Suprapubic skin (tissue), 4 donors: ENCODE measurements at regions not wholly inside any gene's neighbourhood (a gene's known extent, or its start where the extent isn't known, plus 50 kb on each side); places are given as distances from the start of the nearest gene placed in this dataset.

Experiments
- EP300 ChIP-seq: sonication (generic); formaldehyde crosslinking; IDR thresholded peaks from one replicate; pipeline ENCODE4 v1.6.1; 2017; ENCODE audit warnings: antibody characterized with exemption
- POLR2AphosphoS5 ChIP-seq, 3 donors: sonication (generic); formaldehyde crosslinking; IDR thresholded peaks; one replicate each; pipeline ENCODE4 v1.6.1; 2017; ENCODE audit warnings: antibody characterized with exemption in 3 of 3

DNA sequence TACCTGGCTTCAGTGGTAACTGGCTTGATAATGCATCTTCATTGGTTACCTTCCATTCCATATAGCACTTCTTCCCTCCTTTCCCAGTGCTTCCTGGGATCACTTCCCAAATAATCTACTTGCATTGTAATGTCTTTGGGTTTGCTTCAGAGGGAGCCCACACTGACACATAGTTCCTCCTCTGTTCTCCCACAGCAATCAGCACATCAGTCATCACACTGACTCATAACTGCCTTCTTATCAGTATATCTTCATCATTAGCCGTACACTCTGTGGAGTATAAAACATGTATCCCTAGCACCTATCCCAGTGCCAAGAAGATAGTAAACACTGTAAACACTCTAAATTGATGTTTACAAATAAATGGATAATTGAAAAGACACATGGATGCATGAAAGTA is 91.4 kb upstream of the SCN10A start:
- TF ChIP-seq POLR2AphosphoS5 (IDR thresholded peaks at IDR 0.05) (no peak), EP300 (no peak)
